OCI-LY7 (cell line): ENCODE measurements at regions not wholly inside any gene's neighbourhood (a gene's known extent, or its start where the extent isn't known, plus 50 kb on each side); places are given as distances from the start of the nearest gene placed in this dataset.
"Not testable (repeated sequence)": the region's sequence is repeated elsewhere in the genome, so short reads cannot be mapped to it uniquely, and the experiment has no call there.

Experiments
- BruUV-seq: library from RNA; stranded (reverse); fragments of 400-500 nt; replicated peaks from 2 replicates; lab custom pipeline; 2021; lab: Mats Ljungman, UMichigan
- CTCF ChIA-PET: fragments of 300-600 bp; sonication (Branson Sonifier 250); formaldehyde crosslinking; loops from one replicate; lab custom pipeline; 2022; ENCODE audit warnings: antibody characterized with exemption; ENCODE audit not compliant: unreplicated experiment; lab: Charles Lee
- POLR2A ChIA-PET: fragments of 300-600 bp; sonication (Branson Sonifier 250); formaldehyde crosslinking; loops from one replicate; lab custom pipeline; 2022; ENCODE audit warnings: antibody characterized with exemption; lab: Charles Lee
- DNase-seq: peaks from one replicate; pipeline ENCODE4 v3.0.0-alpha.2; 2015; ENCODE audit warnings: low spot score
- H2AFZ ChIP-seq: fragments of 200-600 bp; sonication (generic), shearing (Covaris generic); 2 replicates; pipeline ENCODE4 v1.6.1; 2014; ENCODE audit warnings: mild to moderate bottlenecking, antibody characterized with exemption, low read length, moderate library complexity
- H3K27ac ChIP-seq: fragments of 200-600 bp; sonication (generic); 2 replicates; pipeline ENCODE4 v1.5.1; 2014; ENCODE audit warnings: mixed run types, low read depth, mild to moderate bottlenecking, moderate library complexity, low read length, inconsistent platforms; ENCODE audit not compliant: poor library complexity, severe bottlenecking
- H3K36me3 ChIP-seq: fragments of 200-600 bp; sonication (generic); 2 replicates; pipeline ENCODE4 v1.6.1; 2014; ENCODE audit warnings: mild to moderate bottlenecking, antibody characterized with exemption, low read length, moderate library complexity, mixed read lengths; ENCODE audit not compliant: insufficient read depth
- H3K4me1 ChIP-seq: fragments of 200-600 bp; sonication (generic); 2 replicates; pipeline ENCODE4 v1.5.1; 2014; ENCODE audit warnings: mild to moderate bottlenecking, low read length; ENCODE audit not compliant: insufficient read depth, poor library complexity, severe bottlenecking
- H3K4me2 ChIP-seq: fragments of 200-600 bp; sonication (generic); 2 replicates; pipeline ENCODE4 v1.6.1; 2014; ENCODE audit warnings: mild to moderate bottlenecking, low read length
- H3K4me3 ChIP-seq: fragments of 200-600 bp; sonication (generic); 2 replicates; pipeline ENCODE4 v1.5.1; 2014; ENCODE audit warnings: mild to moderate bottlenecking, low read depth, low read length; ENCODE audit not compliant: poor library complexity, severe bottlenecking
- H3K79me2 ChIP-seq: fragments of 200-600 bp; sonication (generic); 2 replicates; pipeline ENCODE4 v1.6.1; 2016; ENCODE audit warnings: low read depth, mild to moderate bottlenecking, low read length, moderate library complexity, mixed read lengths; ENCODE audit not compliant: insufficient read depth
- H3K9me2 ChIP-seq: fragments of 200-600 bp; sonication (generic); 2 replicates; pipeline ENCODE4 v1.6.1; 2016; ENCODE audit warnings: mild to moderate bottlenecking, low read length, mixed read lengths; ENCODE audit not compliant: insufficient read depth
- H3K9me3 ChIP-seq: fragments of 200-600 bp; sonication (generic); 2 replicates; pipeline ENCODE4 v1.6.1; 2014; ENCODE audit warnings: mild to moderate bottlenecking, mixed run types, low read length, mixed read lengths
- H4K20me1 ChIP-seq: fragments of 200-600 bp; sonication (generic); 2 replicates; pipeline ENCODE4 v1.6.1; 2014; ENCODE audit warnings: mild to moderate bottlenecking, antibody characterized with exemption, low read length, moderate library complexity, mixed read lengths; ENCODE audit not compliant: insufficient read depth
- CTCF ChIP-seq: fragments of 200-600 bp; sonication (generic); conservative IDR thresholded peaks from 2 replicates; pipeline ENCODE4 v1.5.1; 2014; ENCODE audit warnings: mild to moderate bottlenecking, antibody characterized with exemption, low read length, moderate library complexity, mixed read lengths
- EZH2phosphoT487 ChIP-seq: fragments of 200-600 bp; sonication (generic); IDR thresholded peaks from 2 replicates; pipeline ENCODE4 v1.6.1; 2018; ENCODE audit warnings: low read depth, borderline replicate concordance, mild to moderate bottlenecking, mixed run types, antibody characterized with exemption, low read length, moderate library complexity, mixed read lengths
- intact Hi-C: fragments of 100-400 bp; cut with micrococcal nuclease; formaldehyde crosslinking; loops from one replicate; pipeline ENCODE4 v1.10.0; 2022; ENCODE audit not compliant: unreplicated experiment

- H2AFZ ChIP-seq, result no peak overlapping the region
- H3K4me3 ChIP-seq, result no peak overlapping the region
- DNase-seq, result no peak
- H4K20me1 ChIP-seq, result no peaks in the 10 kb centered on the region
- intact Hi-C loops, result no loop called here
- H3K9me2 ChIP-seq, result no peaks in the 10 kb centered on the region
- no peak for TF ChIP-seq CTCF
- TF ChIP-seq EZH2phosphoT487, result no peak
- ChIA-PET CTCF (no interaction called here), POLR2A (no interaction called here)
- no peak overlapping the region for H3K27ac ChIP-seq
- no TSS peak for BruUV-seq
- no peak overlapping the region for H3K4me2 ChIP-seq
- H3K79me2 ChIP-seq, result no peaks in the 10 kb centered on the region
- H3K4me1 ChIP-seq, result no peaks in the 10 kb centered on the region
- no peaks in the 10 kb centered on the region for H3K36me3 ChIP-seq
- H3K9me3 ChIP-seq, result no peaks in the 10 kb centered on the region
Observed at GRCh38 chr6:121563286-121563685, 127.8 kb downstream of the GJA1 start.

- POLR2A ChIA-PET, DNase-seq, H3K4me2 ChIP-seq, H3K4me1 ChIP-seq, BruUV-seq, intact Hi-C loops, CTCF ChIA-PET, H3K79me2 ChIP-seq, H2AFZ ChIP-seq, H4K20me1 ChIP-seq, H3K9me2 ChIP-seq, H3K9me3 ChIP-seq, H3K4me3 ChIP-seq, H3K27ac ChIP-seq, H3K36me3 ChIP-seq: not testable (repeated sequence)
Observed at GRCh38 chr6:121564529-121564928, 129.1 kb downstream of the GJA1 start.

- TF ChIP-seq CTCF (no peak), EZH2phosphoT487 (no peak)
- POLR2A ChIA-PET, result no interaction called here
- Histone ChIP-seq H3K9me3 (no peaks in the 10 kb centered on the region), H3K79me2 (no peaks in the 10 kb centered on the region), H3K4me3 (no peak overlapping the region), H3K27ac (no peak overlapping the region), H3K4me2 (no peak overlapping the region), H3K9me2 (no peaks in the 10 kb centered on the region), H3K36me3 (no peaks in the 10 kb centered on the region), H4K20me1 (no peaks in the 10 kb centered on the region), H2AFZ (no peak overlapping the region), H3K4me1 (no peaks in the 10 kb centered on the region)
- intact Hi-C loops, result no loop called here
- CTCF ChIA-PET, result no interaction called here
- no TSS peak for BruUV-seq
- no peak for DNase-seq
Observed at GRCh38 chr6:121571455-121571854, 136.0 kb downstream of the GJA1 start.
